ENCODE measurements at regions not wholly inside any gene's neighbourhood (a gene's known extent, or its start where the extent isn't known, plus 50 kb on each side); places are given as distances from the start of the nearest gene placed in this dataset.

DNA sequence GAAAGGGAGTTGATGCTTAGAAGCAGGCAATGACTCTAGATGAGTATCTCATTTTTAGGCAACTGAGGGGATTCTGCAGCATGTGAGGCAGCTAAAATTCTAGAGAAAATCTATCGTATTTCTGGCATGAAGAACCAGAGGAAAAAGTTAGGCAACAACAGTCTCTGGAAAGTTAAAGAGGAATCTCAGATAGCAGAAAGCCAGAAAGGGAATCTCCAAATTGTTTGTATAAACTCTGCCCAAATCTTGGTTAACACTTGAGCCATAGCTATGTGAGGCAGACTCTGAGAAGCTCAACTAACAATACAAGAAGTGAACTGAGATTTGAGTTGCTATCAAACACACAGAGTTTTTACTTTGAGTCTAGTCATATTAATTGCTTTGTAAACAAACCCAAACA is 215.8 kb upstream of the FZD8 start:
- no peak for DNase-seq (ENCODE audit: low spot score)
- H3K27ac ChIP-seq, result no peak overlapping the region
- ChIA-PET POLR2A (ENCODE audit: low non-redundant PET) (no interaction called here), CTCF (no interaction called here)
- TF ChIP-seq, protein P1, sequence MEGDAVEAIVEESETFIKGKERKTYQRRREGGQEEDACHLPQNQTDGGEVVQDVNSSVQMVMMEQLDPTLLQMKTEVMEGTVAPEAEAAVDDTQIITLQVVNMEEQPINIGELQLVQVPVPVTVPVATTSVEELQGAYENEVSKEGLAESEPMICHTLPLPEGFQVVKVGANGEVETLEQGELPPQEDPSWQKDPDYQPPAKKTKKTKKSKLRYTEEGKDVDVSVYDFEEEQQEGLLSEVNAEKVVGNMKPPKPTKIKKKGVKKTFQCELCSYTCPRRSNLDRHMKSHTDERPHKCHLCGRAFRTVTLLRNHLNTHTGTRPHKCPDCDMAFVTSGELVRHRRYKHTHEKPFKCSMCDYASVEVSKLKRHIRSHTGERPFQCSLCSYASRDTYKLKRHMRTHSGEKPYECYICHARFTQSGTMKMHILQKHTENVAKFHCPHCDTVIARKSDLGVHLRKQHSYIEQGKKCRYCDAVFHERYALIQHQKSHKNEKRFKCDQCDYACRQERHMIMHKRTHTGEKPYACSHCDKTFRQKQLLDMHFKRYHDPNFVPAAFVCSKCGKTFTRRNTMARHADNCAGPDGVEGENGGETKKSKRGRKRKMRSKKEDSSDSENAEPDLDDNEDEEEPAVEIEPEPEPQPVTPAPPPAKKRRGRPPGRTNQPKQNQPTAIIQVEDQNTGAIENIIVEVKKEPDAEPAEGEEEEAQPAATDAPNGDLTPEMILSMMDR (conservative IDR thresholded peaks at IDR 0.05; ENCODE audit: low read depth), result no peak

DNA sequence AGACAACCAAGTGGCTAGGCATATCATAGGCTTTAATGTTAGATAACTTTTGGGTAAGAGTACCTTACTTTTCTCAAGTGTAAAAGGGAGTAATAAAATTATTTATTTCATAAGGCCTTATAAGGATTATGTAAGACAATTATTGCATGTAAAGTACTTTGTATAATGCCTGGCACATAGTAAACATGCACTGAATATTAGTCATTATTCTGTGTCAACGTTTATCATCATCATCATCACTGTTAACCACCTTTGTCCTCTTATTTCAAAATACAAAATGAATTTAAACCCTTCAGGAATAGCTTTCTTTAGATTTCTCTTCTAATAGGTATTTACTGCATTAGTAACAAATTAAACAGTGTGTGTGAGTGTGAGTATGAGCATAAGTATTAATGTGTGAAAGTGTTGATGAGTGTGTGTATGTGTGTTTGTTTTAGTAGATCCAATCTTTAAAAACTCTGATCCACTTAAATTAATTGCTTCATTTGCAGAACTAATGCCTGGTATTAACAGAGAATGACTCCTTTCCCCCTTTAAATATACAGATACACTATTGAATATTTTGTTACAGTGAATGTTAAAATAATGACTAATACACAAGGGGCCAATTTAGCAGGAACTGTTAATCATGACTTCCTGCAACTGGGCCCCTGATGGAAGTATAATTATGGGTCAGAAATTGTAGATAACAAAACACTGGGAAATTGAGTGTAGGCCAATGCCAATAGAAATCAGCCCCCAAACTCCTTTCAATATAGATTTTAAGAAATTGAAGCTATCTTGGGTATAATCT is 213.3 kb upstream of the FZD8 start:
- ChIA-PET POLR2A (ENCODE audit: low non-redundant PET) (no interaction called here), CTCF (no interaction called here)
- TF ChIP-seq, protein P1 (conservative IDR thresholded peaks at IDR 0.05; ENCODE audit: low read depth), result no peak
- no peak for DNase-seq (ENCODE audit: low spot score)
- H3K27ac ChIP-seq, result no peak overlapping the region

GRCh38 chr10:35854661-35855060 is 212.6 kb upstream of the FZD8 start:
- ChIA-PET CTCF (no interaction called here), POLR2A (ENCODE audit: low non-redundant PET) (no interaction called here)
- H3K27ac ChIP-seq, result no peak overlapping the region
- DNase-seq (ENCODE audit: low spot score), result no peak
- TF ChIP-seq, protein P1 (conservative IDR thresholded peaks at IDR 0.05; ENCODE audit: low read depth), result no peak

- CTCF ChIA-PET, result no interaction called here
- POLR2A ChIA-PET (ENCODE audit: low non-redundant PET), result no interaction called here
Observed at GRCh38 chr10:35852721-35853120, 210.6 kb upstream of the FZD8 start.

GRCh38 chr10:35848412-35848811 is 206.3 kb upstream of the FZD8 start:
- CTCF ChIA-PET, result no interaction called here
- TF ChIP-seq, protein P1 (conservative IDR thresholded peaks at IDR 0.05; ENCODE audit: low read depth), result no peak
- POLR2A ChIA-PET (ENCODE audit: low non-redundant PET), result no interaction called here
- no peak overlapping the region for H3K27ac ChIP-seq
- no peak for DNase-seq (ENCODE audit: low spot score)

More at GRCh38 chr10:35852721-35853120, 210.6 kb upstream of the FZD8 start:
- DNase-seq (ENCODE audit: low spot score), result no peak
- TF ChIP-seq, protein P1 (conservative IDR thresholded peaks at IDR 0.05; ENCODE audit: low read depth), result no peak
- H3K27ac ChIP-seq, result no peak overlapping the region

DNA sequence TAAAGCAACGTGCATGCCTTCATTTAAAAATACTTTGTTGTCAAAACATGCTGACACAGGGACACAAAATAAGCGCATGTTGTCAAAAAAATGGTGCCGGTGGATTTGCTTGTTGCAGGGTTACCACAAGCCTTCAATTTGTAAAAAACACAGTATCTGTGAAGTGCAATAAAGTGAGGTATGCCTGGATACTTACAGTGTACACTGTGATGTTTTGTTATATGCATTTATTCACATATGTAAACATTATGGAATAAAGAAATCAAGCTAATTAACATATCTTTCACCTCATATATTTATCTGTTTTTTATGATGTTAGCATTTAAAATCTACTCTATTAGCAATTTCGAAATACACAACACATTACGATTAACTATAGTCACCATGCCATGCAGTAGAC is 202.6 kb upstream of the FZD8 start:
- TF ChIP-seq, protein P1 (conservative IDR thresholded peaks at IDR 0.05; ENCODE audit: low read depth), result no peak
- CTCF ChIA-PET, result no interaction called here

More for the DNA sequence above, 202.6 kb upstream of the FZD8 start:
- POLR2A ChIA-PET (ENCODE audit: low non-redundant PET), result no interaction called here
- DNase-seq (ENCODE audit: low spot score), result no peak
- no peak overlapping the region for H3K27ac ChIP-seq

Measured in RWPE1 (cell line).